ENCODE measurements at regions not wholly inside any gene's neighbourhood (a gene's known extent, or its start where the extent isn't known, plus 50 kb on each side); places are given as distances from the start of the nearest gene placed in this dataset.
"Not testable (repeated sequence)": the region's sequence is repeated elsewhere in the genome, so short reads cannot be mapped to it uniquely, and the experiment has no call there.

DNA sequence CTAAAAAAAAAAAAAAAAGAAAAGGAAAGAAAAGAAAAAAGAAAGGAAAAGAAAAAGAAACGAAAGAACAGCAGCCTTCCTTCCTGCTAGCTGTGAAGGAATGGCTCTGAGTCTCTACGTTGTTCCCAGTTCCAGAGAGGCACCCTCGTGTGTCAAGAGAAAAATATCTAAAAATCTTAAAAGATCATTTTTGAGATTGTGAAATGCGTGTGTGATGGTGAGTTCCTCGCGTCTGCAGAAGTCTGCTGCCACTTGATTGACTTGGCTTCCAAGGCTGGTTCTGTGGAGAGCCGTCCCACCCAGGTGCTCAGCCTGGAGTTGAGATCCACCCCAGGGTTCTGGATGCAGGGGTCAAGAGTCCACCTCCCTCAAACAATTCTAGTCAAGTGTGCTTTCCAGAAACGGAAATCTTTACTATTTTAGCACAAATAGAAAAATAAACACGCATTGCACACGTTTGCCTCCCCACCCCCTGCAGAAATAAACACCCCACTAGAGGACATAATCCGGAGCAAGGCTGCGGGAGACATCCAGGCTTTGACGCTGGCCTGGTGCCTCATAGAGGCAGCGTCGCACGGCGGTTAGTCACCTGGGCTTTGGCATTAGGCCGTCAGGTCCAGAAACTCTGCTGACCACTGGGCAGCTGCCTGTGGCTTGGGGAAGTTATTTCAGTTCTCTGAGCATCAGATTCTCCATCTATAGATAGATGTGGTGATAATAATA lies 265.4 kb downstream of the FAM43A start:
- Histone ChIP-seq H3K27me3 (no peaks in the 10 kb centered on the region), H3K9me3 (peaks cover 0 to 18% (median 7%) of the 10 kb centered on the region in 11 donors), H3K4me3 (peak overlapping the region in 2 of 10 donors; percentile 20 to 23), H3K4me1 (peaks cover 7 to 39% (median 24%) of the 10 kb centered on the region in 9 donors), H3K27ac (peak overlapping the region in 3 of 10 donors; percentile 28 to 81 (median 73)), H3K36me3 (no peaks in the 10 kb centered on the region)
- no peak for DNase-seq
- intact Hi-C loops (cut with DNase I): loop anchor here in 4 of 10 donors (5.0 to 10.0 kb wide), 7 partner anchors 69 to 269 kb away; partner anchors contain the start of gene FAM43A (in 2 of the 4)
- ATAC-seq: no peak
- TF ChIP-seq, protein P1, sequence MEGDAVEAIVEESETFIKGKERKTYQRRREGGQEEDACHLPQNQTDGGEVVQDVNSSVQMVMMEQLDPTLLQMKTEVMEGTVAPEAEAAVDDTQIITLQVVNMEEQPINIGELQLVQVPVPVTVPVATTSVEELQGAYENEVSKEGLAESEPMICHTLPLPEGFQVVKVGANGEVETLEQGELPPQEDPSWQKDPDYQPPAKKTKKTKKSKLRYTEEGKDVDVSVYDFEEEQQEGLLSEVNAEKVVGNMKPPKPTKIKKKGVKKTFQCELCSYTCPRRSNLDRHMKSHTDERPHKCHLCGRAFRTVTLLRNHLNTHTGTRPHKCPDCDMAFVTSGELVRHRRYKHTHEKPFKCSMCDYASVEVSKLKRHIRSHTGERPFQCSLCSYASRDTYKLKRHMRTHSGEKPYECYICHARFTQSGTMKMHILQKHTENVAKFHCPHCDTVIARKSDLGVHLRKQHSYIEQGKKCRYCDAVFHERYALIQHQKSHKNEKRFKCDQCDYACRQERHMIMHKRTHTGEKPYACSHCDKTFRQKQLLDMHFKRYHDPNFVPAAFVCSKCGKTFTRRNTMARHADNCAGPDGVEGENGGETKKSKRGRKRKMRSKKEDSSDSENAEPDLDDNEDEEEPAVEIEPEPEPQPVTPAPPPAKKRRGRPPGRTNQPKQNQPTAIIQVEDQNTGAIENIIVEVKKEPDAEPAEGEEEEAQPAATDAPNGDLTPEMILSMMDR (IDR thresholded peaks at IDR 0.05): no peak
- 63 to 79% methylated on average over 18 of the region's 18 CpGs for WGBS, 2 donors

DNA sequence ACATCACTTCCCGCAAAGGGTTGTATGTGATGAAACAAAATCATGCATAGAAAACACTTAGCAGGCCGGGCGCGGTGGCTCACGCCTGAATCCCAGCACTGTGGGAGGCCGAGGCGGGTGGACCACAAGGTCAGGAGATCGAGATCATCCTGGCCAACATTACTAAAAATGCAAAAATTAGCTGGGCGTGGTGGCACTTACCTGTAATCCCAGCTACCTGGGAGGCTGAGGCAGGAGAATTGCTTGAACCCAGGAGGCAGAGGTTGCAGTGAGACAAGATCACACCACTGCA lies 265.9 kb downstream of the FAM43A start:
- intact Hi-C loops (cut with DNase I): loop anchor here in 4 of 10 donors (5.0 to 10.0 kb wide), 7 partner anchors 69 to 269 kb away; partner anchors contain the start of gene FAM43A (in 2 of the 4)
- DNase-seq, ATAC-seq: not testable (repeated sequence)

DNA sequence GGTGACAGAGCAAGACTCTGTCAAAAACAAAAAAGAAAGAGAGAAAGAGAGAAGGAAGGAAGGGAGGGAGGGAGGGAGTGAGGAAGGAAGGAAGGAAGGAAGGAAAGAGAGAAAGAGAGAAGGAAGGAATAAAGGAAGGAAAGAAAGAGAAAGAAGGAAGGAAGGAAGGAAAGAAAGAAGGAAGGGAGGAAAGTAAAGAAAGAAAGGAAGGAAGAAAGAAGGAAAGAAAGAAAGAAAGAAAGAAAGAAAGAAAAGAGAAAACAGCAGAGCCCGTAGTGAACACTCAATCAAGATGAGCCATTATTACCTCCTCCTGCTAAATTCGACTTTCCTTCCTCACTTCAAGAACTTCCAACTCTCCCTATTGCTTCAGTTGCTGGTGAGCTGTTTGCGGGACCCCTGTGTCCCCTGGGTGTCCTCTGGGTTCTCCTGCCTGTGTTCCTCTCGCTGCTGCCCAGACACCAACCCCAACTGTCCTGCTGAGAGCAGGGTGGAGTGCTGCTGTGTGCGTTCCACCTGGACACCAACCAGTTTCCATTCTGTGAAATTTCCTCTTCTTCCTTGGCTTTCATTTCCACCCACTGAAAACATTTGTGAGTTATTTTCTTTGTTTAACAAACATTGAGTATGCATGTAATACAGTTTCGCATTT lies 266.4 kb downstream of the FAM43A start:
- intact Hi-C loops (cut with DNase I): loop anchor here in 5 of 10 donors (2.0 to 10.0 kb wide), 8 partner anchors 70 to 270 kb away; partner anchors contain the start of gene FAM43A (in 2 of the 5)
- peak in 6 of 8 donors; percentile 27 to 73 (median 66) for ATAC-seq

More for the DNA sequence above, 265.9 kb downstream of the FAM43A start:
- Histone ChIP-seq H3K4me3 (peak overlapping the region in 3 of 10 donors; percentile 3 to 23 (median 20)), H3K4me1 (peaks cover 7 to 40% (median 24%) of the 10 kb centered on the region in 9 donors), H3K9me3 (peaks cover 0 to 18% (median 7%) of the 10 kb centered on the region in 11 donors), H3K27ac (peak overlapping the region in 3 of 10 donors; percentile 28 to 81 (median 73))
- not testable (repeated sequence) for H3K27me3 ChIP-seq, H3K36me3 ChIP-seq
- WGBS, 2 donors: 83 to 95% methylated on average over 9 of the region's 9 CpGs

DNA sequence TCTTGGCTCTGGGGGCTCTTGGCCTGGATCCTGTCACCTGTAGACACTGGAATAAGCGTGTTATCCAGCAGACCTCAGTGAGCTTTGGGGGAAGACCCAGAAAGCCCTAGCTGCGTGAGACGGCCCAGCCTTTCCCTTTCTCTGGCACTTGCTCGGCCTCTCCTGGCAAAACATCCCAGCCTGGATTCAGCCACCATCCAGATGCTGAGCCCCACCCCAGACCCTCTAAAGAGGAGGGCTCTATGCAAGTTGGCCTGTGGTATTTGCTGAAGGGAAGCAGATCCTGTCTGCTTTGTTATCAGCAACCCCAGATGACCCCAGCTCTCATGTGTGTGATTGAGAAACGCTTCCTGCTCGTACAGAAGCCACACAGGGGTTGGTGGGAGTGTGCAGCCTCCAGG lies 267.2 kb downstream of the FAM43A start:
- DNase-seq (peak in 1 of 2 donors; percentile 48), ATAC-seq (peak; percentile 52 to 84 (median 76))
- H3K4me3 ChIP-seq: no peak overlapping the region
- H3K9me3 ChIP-seq: peaks cover 0 to 15% (median 3%) of the 10 kb centered on the region in 11 donors
- H3K27me3 ChIP-seq: no peaks in the 10 kb centered on the region
- H3K36me3 ChIP-seq: no peaks in the 10 kb centered on the region
- H3K27ac ChIP-seq: peak overlapping the region in 9 of 10 donors; percentile 24 to 81 (median 49)
- intact Hi-C loops (cut with DNase I): loop anchor here in 5 of 10 donors (2.0 to 10.0 kb wide), 8 partner anchors 71 to 271 kb away; partner anchors contain the start of gene FAM43A (in 2 of the 5)
- WGBS, 2 donors: 9 to 20% methylated on average over 6 of the region's 6 CpGs
- TF ChIP-seq, protein P1 (IDR thresholded peaks at IDR 0.05): no peak
- H3K4me1 ChIP-seq: peaks cover 7 to 47% (median 24%) of the 10 kb centered on the region in 9 donors

More for the DNA sequence above, 266.4 kb downstream of the FAM43A start:
- DNase-seq: no peak
- Histone ChIP-seq H3K36me3 (no peaks in the 10 kb centered on the region), H3K27me3 (no peaks in the 10 kb centered on the region), H3K4me3 (peak overlapping the region in 3 of 10 donors; percentile 3 to 23 (median 10)), H3K4me1 (peaks cover 7 to 45% (median 24%) of the 10 kb centered on the region in 9 donors), H3K9me3 (peaks cover 0 to 18% (median 7%) of the 10 kb centered on the region in 11 donors), H3K27ac (peak overlapping the region; percentile 24 to 81 (median 42))
- TF ChIP-seq, protein P1 (IDR thresholded peaks at IDR 0.05): no peak
- 51 to 60% methylated on average over 6 of the region's 6 CpGs for WGBS, 2 donors

All from heart right ventricle (tissue), 16 donors.